CD1c-positive myeloid dendritic cell (primary cell): ENCODE measurements at regions not wholly inside any gene's neighbourhood (a gene's known extent, or its start where the extent isn't known, plus 50 kb on each side); places are given as distances from the start of the nearest gene placed in this dataset.
"Not testable (repeated sequence)": the region's sequence is repeated elsewhere in the genome, so short reads cannot be mapped to it uniquely, and the experiment has no call there.

Experiments
- DNase-seq: peaks from one replicate; pipeline ENCODE4 v3.0.0-alpha.2; 2016; ENCODE audit errors: extremely low spot score

DNA sequence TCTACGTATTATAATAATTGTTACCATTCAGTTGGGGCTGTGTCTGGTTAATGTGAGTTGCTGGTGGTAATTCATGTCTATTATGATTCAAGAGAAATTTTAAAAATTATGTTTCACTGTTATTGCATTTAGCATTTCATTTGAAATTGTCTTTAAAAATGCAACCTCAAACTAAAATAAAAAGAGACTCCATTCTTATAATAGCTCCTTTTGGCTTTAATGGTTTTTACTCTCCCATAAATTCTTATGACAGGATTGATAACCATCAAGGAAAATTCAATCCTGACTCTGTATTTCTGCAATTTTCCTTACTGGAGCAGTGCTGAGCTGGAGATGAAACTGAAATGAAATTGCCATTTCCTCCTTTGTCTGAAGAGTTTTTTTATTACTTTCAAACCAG is 262.7 kb downstream of the REEP3 start:
- DNase-seq, result no peak

DNA sequence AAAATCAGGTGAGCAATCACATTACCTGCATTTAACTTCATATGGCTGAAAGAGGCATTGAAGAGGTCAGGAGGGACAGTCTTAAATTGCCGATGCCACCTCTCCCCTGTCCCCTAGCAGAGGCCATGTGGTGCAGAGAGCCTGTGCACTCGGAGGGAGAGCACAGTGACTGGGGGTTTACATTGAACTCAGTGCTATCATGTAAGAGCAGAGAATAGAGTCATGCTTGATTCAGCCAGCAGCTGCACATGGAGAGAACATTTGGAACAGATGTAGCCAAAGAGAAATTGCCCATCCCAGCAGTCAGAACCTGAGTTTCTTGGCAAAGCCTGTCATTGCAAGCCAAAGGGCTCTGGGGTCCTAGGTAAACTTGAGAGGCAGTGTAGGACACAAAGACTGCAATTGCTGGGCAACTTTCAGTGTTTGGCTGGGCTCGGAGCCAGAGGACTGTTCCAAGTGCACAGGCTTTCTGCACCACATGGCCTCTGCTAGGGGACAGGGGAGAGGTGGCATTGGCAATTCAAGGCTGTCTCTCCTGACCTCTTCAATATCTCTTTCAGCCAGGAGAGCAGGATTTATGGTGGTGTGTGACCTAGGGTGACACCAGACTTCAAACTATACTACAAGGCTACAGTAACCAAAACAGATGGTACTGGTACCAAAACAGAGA is 267.1 kb downstream of the REEP3 start:
- no peak for DNase-seq

DNA sequence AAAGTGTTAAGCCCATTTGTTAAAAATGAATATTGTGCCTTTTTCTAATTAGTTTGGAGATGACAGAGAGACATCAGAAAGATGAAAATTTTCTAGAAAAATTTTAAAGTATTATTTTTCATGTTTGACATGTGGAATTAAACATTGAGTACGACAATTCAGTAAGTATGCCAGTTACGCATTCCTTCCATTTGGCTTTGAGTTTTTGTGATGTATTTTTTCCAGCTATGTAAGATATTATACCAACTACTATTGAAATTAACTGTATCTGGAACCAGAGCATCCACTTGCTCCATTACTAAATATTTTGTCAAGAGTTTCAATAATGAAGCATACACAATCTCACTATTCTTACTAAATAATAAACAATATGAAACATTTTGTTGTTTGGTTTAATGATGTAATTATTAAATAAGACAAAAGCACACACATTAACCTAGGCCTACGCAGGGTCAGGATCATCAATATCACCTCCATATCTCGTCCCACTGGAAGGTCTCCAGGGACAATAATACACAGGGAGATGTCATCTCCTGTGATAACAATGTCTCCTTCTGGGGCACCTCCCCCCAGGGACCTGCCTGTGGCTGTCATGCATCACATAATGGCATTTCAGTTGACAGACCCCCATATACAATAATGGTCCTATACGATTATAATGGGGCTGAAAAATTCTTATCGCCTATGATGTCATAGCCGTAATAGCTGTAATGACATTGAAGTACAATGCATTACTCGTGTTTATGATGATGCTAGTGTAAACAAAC is 274.1 kb downstream of the REEP3 start:
- DNase-seq, result no peak

DNA sequence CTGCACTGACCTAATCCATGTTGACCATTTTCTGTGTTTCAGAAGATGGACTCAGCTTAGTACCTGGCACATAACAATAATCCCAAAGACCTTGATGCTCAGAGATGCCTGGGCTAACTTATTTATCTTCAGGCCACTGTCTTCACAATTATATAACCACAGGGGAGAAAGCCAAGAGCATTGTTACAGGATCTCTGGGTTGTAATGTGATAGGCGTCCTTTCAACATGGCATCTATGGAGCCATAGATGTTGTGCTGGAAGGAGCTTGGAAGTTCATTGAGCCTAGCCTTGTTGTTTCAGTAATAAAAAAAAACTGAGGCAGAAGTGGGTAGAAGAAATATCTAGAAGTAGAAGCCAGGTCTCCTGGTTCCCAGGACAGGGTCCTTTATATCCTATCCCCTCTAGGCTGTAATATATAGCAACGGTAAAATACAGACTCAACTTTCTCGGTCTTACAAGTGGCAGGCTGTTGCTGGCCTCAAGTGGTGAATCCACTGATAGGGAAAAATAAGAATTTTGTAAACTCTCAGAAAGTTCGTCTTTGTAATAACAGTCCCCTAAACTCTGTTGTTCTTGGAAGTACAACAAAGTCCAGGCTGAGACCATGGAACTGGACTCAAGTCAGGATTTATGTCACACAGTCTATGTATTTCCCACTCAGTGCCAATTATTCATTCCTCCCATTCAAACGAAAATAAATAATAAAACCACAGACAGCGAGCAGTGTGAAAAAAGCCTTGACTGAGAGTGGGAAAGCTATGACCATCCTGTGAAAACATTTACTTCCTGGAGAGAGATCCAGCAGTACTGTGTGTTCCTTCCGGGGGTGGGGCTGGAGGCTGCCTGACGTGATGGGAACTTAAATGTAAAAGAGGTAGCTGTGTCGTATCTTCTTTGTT is 277.6 kb downstream of the REEP3 start:
- DNase-seq, result no peak

DNA sequence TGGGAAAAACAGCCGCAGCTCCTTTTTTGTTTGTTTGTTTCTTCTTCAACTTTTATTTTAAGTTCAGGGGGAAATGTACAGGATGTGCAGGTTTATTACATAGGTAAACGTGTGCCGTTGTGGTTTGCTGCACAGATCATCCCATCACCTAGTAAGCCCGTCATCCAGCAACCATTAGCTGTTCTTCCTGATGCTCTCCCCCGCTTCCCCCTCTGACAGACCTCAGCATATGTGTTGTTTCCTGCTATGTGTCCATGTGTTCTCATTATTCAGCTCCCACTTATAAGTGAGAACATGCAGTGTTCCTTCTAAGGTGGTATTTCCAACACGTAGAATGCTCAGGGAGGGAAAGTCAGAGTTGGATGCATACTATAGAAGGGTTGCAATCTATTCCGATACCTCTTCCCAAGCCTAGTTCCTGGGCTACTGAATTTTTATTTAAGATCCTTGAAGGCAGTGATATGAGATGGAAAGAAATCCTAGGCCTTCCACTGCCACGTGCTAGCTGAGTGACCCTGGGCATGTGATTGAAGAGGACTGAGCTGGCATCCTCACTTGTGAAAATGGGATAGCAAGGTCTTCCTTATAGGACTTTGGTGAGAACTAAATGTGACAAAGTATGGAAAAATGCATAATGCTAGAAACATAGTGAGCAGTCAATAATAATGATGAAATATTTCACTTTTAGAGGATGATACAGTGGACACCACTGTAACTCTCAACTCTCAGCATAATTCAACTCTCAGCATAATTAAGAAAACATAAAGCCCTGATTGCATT is 278.5 kb downstream of the REEP3 start:
- no peak for DNase-seq

DNA sequence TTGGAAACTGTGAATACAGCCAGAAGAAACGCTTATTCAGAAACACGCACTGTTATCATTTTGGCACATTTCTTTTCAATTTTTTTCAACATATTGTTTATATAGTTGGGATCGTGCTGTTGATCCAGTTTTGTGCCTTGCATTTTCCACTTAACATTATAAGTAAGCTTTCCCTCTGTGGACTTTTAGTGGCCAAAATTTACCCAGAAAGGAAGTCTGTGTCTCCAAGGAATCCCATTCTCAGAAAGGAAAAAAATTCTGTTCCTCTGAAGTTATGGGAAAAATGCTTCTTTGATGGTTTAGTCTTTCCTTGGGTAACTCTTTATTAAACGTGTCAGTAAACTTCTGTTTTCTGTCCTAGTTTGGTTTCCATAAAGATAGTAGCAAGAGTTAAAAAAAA is 280.0 kb downstream of the REEP3 start:
- no peak for DNase-seq

DNA sequence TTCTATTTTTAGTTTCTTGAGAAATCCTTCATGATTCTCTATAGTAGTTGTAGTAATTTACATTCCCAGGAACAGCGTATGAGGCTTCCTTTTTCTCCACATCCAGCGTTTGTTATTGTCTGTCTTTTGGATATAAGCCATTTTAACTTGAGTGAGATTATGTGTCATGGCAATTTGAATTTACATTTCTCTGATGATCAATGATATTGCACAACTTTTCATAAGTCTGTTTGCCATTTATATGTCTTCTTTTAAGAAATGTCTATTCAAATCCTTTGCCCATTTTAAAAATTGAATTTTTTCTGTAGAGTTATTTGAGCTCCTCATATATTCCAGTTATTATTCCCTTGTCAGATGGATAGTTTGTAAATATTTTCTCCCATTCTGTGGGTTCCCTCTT is 285.1 kb downstream of the REEP3 start:
- no peak for DNase-seq

DNA sequence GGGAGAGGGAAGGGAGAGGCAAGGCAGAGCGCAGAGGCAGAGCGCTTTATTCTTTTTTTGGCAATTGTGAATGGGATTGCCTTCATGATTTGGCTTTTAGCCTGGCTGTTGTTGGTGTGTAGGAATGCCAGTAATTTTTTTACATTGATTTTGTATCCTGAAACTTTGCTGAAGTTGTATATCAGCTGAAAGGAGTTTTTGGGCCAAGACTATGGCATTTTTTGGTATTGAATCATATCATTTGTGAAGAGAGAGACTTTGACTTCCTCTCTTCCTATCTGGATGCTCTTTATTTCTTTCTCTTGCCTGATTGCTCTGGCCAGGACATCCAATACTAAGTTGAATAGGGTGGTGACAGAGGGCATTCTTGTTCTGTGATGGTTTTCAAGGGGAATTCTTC is 291.3 kb downstream of the REEP3 start:
- no peak for DNase-seq

DNA sequence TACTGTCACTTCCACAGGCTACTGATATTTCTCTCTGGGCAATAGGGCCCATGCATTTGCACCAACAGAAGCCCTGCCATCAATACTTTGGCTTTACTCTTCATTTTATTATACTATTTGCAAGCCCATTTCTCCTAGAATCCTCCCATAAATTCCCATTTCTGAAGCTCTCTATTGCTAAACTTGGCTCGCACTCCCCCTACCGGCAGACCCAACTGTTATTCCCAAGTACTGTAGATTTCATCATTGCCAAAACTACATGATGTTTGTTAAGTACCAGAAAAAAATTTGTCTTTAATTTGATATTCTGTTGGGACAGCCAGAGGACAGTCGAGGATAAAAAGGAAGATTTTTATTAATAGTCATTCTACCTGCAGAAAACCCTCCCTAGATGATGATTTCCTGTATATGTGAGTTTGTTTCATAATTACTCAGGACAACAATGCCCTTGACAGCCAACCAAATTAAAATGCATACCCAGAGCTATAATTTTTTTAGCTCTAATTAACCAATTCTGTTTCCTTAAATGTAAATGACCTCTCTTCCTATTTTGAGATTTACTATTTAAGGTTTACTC is 298.6 kb downstream of the REEP3 start:
- DNase-seq, result peak; percentile 38

DNA sequence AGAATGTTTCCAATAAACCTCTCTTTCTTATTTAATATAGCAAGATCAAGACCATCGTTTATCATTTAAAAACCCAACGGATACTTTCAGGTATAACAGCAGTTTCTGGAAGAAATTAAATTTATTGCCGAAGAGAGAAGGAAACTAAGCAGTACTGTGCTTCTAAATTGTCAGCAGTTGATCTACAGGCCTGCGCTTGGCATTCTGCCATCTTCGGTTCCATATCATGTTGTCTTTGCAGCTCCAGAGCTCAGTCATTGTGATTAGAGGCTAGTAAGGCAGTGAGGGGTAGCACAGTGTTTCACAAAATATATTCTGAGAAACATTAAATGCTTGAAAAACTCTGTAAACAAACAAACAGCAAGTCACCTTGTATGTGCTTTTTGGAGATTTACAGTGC is 301.3 kb downstream of the REEP3 start:
- no peak for DNase-seq

DNA sequence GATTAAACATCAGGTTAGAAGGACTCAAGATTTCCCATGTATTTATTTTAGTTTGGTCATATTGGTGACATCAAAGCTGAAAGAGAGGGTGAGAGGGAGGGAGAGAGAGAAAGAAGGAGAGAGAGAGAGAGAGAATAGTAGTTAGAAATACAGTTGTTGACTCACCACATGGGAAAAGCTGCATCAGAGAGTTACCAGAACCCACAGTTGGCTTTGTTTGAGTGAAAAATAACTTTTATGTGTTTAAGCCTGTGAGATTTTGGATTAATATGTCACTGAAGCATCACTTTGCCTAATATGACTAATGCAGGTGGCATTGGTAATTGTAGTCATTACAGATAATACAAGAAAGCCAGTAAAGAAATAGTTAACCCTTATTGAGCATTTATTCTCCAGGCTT is 303.9 kb downstream of the REEP3 start:
- no peak for DNase-seq

DNA sequence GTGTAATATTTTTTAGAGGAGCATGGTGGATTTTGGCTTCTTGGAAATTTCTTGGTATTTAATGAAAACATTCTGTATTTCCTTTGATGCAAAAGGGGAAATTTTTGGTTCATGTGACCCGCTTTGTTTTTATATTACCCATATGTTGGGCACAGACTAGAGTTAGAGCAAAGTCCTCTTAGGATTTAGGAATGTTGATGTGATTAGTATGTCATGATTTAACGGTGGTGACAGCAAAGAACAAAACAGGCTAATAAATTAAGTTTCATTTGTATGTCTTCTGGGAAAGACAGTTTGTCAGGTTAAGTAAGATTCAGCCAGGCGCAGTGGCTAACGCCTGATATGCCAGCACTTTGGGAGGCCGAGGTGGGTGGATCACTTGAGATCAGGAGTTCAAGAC is 304.6 kb downstream of the REEP3 start:
- DNase-seq, result no peak

DNA sequence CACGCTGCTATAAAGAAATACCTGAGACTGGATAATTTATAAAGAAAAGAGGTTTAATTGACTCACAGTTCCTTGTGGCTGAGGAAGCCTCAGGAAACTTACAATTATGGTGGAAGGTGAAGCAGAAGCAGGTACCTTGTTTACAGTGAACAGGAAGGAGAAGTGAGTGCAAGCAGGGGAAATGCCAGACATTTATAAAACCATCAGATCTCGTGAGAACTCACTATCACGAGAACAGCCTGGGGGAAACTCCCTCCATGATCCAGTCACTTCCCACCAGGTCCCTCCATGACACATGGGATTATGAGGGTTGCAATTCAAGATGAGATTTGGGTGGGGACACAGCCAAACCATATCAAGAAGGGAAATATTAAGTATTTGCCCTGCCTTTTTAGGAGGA is 305.8 kb downstream of the REEP3 start:
- DNase-seq, result not testable (repeated sequence)

DNA sequence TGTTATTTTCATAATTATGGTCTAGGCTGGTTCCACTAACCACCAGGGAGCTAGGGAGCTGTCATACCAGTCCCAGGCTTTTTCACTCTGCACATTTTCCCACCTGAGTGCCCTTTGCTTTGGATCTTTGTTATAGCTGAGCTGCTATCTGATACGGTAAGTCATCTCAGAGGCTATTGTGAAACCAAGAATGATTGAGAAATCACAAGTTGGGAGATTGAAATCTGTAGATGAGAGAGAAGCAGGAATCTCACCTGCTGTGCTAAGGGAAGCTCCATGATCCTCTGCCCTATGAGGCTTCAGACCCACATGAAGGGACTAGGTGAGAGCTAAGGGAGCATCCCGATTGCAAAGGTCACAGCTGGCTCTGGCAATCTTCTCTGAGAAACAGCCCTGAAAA is 307.8 kb downstream of the REEP3 start:
- DNase-seq, result no peak

DNA sequence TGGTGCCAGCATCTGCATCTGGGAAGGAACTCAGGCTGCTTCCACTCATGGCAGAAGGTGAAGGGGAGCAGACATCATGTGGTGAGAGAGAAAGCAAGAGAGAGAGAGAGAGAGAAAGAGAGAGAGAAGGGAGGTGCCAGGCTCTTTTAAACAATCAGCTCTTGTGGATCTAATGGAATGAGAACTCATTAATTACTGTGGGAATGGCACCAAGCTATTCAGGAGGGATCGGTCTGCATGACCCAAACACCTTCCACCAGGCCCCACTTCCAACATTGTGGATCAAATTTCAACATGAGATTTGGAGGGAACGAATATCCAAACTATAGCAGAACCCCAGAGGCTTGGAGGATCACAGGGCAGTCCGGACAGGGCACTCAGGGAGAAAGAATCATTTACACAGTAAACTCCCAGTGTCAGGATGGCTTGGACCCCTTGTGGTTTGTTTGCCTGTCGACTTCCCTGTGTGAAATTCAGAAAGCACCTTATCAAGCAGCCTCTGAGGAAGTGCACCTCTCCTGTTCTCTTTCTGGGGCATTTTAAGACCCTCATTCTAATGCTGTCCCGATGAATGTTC is 308.5 kb downstream of the REEP3 start:
- no peak for DNase-seq

DNA sequence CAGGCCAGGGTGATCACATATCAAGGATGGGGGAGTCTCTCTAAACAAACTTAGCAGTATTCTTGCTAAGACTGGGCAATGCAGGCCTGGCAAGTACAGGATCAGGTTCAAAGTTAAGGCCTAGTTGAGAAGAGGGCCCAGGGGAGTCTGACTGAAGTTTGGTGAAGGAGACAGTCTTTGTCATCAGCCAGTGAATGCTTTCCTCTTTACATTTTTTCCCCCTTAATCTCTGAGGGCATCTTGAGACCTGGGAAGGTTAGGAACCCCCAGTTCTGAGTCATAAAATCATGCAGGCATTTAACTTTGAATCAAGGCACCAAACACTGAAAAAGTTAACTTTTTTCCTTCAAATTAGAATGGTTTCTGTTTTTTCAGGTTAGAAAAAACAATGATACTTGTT is 311.5 kb downstream of the REEP3 start:
- no peak for DNase-seq

DNA sequence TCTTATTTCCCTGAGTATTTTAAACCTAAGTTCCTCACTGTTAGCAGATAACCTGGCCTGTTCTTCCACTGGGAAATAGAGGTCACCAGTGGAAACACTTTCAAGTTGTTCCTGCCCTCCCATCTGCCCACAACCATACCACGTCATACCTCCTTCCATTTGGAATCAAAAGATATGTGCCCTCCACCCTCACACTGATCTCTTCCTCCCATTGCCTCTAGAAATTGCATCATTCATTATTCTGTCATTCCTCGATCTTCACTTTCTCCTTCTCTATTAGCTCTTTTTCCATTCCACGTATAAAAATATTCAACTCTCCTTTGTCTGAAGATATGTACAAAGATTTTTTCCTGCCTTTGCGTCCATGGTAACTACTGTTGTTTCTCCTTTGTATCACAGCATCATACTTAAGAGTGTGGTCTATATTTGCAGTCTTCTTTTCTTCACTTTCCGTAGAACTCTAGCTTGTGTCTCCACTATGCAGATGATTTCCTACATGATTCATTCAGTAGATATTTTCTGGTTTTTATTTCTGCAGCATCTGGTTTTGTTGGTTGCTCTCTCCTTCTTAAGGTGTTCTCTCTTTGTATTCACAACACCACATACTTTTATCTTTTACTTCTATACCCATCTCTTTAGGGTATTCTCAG is 312.3 kb downstream of the REEP3 start:
- DNase-seq, result no peak

DNA sequence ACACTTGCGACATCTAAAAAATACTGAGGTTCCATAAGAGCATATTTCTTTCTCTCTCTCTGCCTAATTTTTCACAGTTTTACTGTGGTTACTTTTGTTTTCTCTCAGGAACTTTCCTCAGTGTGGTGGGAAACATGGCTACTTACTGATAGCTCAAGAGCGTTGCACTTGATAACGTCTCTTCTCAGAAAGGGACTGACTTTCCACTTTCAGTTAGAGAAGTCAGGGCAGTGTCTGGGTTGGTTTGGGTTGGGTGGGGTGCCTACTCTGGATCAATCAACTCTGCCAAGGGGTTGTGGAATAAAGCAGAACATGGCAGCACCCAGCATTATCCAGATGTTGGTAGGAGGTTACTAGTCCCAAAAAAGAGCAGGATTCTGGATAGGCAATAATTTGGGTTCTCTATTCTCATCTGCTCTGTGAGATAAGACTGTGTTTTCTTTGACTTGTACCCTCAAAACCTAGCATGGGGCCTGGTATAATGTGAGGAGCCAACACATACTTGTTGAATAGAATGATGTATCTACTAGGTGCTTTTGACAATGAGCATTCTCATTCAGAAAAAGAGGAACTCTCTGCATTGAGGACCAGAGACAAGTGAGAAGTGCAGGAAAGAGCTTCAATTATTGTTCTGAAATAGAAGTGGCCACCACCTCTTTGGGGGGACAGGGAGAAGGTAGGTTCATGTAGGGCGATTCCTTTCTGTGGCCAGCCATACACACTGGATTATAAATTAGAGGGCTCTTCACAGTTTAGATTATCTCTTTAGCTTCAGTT is 315.7 kb downstream of the REEP3 start:
- DNase-seq, result no peak

DNA sequence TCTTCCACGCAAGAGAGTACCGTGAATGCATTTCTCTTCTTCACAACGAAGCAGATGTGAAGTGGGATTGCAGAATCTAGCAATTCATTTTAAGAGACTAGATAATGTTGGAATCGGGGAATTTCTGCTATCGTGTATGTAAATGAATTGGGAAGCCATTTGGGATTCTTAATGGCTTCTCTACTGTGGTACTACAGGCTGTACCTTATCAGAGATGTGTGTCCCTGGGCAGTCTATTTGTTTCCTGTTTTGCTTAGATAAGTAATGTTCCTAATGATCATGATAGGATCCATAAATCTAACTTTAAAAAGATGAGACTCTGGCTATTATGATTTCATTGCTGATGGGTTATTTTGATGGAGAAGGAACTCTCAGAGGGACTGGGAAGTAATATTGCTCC is 320.6 kb downstream of the REEP3 start:
- no peak for DNase-seq

DNA sequence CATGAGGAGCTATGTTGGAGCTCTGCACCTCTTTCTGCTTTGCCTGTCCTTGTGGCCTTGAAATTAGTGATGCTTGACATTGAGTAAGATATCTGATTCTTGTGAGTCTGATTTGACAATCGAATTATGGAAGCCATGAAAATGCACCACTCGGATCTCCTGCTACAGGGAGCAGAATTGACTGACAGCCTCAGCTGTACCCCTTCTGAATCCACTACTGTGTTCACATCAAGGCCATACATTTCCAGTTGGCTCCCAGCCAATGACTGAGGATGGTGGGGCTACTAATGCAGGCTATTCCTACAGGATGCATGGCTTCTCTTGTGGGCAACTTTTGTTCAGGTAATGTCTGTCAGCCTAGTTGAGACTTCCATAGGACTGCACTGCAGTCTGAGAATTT is 321.9 kb downstream of the REEP3 start:
- DNase-seq, result no peak
